H1 (cell line): ENCODE measurements at regions not wholly inside any gene's neighbourhood (a gene's known extent, or its start where the extent isn't known, plus 50 kb on each side); places are given as distances from the start of the nearest gene placed in this dataset.

ENCODE experiments used
- CTCF ChIA-PET: fragments of 300-600 bp; sonication (Branson Sonifier 250); formaldehyde crosslinking; loops from one replicate; lab custom pipeline; 2021; ENCODE audit not compliant: partially characterized antibody; lab: Charles Lee
- POLR2A ChIA-PET: fragments of 300-600 bp; sonication (Branson Sonifier 250); formaldehyde crosslinking; loops from one replicate; lab custom pipeline; 2021; ENCODE audit warnings: inconsistent platforms; ENCODE audit not compliant: partially characterized antibody; lab: Charles Lee
- DNase-seq, 2 experiments: peaks; one replicate each; pipeline versions ENCODE4 v3.0.0 to v3.0.0-alpha.2; 2010 to 2022; ENCODE audit warnings: low spot score in 2 of 2, low read depth in 1 of 2, mixed read lengths in 1 of 2
- FAIRE-seq: peaks from 2 replicates; lab custom pipeline; 2011; peaks lifted over from hg19 to GRCh38; lab: Jason Lieb, UNC
- H2AFZ ChIP-seq: 2 replicates; pipeline ENCODE4 v1.8.1; 2012; ENCODE audit warnings: low read length, inconsistent platforms
- H2AK5ac ChIP-seq: 2 replicates; pipeline ENCODE4 v1.6.1; 2013; ENCODE audit warnings: low read depth, low read length
- H2BK120ac ChIP-seq: replicated peaks from 2 replicates; pipeline ENCODE3; 2013; ENCODE audit warnings: low read depth, low read length, inconsistent platforms
- H2BK12ac ChIP-seq: 2 replicates; pipeline ENCODE4 v1.6.1; 2013; ENCODE audit warnings: low read depth, low read length
- H2BK15ac ChIP-seq: 2 replicates; pipeline ENCODE4 v1.6.1; 2013; ENCODE audit warnings: low read length
- H2BK20ac ChIP-seq: 2 replicates; pipeline ENCODE4 v1.6.1; 2013; ENCODE audit warnings: low read length
- H2BK5ac ChIP-seq: 2 replicates; pipeline ENCODE4 v1.6.1; 2013; ENCODE audit warnings: low read depth, low read length
- H3K14ac ChIP-seq: 2 replicates; pipeline ENCODE4 v1.6.1; 2013; ENCODE audit warnings: inconsistent platforms; ENCODE audit not compliant: insufficient read length
- H3K18ac ChIP-seq: 2 replicates; pipeline ENCODE4 v1.6.1; 2013; ENCODE audit warnings: low read length; ENCODE audit errors: extremely low read depth
- H3K23ac ChIP-seq: 2 replicates; pipeline ENCODE4 v1.6.1; 2013; ENCODE audit warnings: inconsistent platforms; ENCODE audit not compliant: insufficient read length
- H3K23me2 ChIP-seq: 2 replicates; pipeline ENCODE4 v1.6.1; 2013; ENCODE audit warnings: low read depth, low read length
- H3K27ac ChIP-seq: 2 replicates; pipeline ENCODE4 v1.6.1; 2011; ENCODE audit warnings: low read depth, low read length, inconsistent platforms
- H3K27me3 ChIP-seq, 4 experiments: replicated peaks in 1 of 4; 1 replicate in 1 of 4; 2 replicates in 3 of 4; pipeline versions ENCODE4 v1.6.1 to v1.8.1; 2011 to 2013; ENCODE audit warnings: low read length in 3 of 4, mild to moderate bottlenecking in 3 of 4, inconsistent platforms in 2 of 4, mixed read lengths in 2 of 4, moderate library complexity in 1 of 4; ENCODE audit not compliant: control insufficient read depth in 3 of 4, insufficient read depth in 3 of 4; ENCODE audit errors: extremely low read depth in 1 of 4
- H3K36me3 ChIP-seq, 4 experiments: 2 replicates each; pipeline versions ENCODE4 v1.6.1 to v1.8.1; 2011 to 2013; ENCODE audit warnings: mild to moderate bottlenecking in 4 of 4, low read length in 3 of 4, moderate library complexity in 2 of 4, control low read depth in 1 of 4, inconsistent platforms in 1 of 4; ENCODE audit not compliant: insufficient read depth in 4 of 4, control insufficient read depth in 2 of 4
- H3K4ac ChIP-seq: replicated peaks from 2 replicates; pipeline ENCODE3; 2013; ENCODE audit warnings: low read length, low read depth, mixed read lengths, inconsistent platforms; ENCODE audit not compliant: insufficient read length
- H3K4me1 ChIP-seq, 4 experiments: replicated peaks in 1 of 4; 1 replicate in 1 of 4; 2 replicates in 3 of 4; pipeline versions ENCODE4 v1.6.1 to v1.8.1; 2011 to 2013; ENCODE audit warnings: low read length in 3 of 4, inconsistent platforms in 2 of 4, mixed read lengths in 1 of 4; ENCODE audit not compliant: insufficient read depth in 4 of 4, control insufficient read depth in 3 of 4
- H3K4me2 ChIP-seq, 2 experiments: 2 replicates each; pipeline versions ENCODE4 v1.6.1 to v1.8.1; 2011 to 2013; ENCODE audit warnings: low read depth in 2 of 2, low read length in 2 of 2, control low read depth in 1 of 2, inconsistent platforms in 1 of 2, mild to moderate bottlenecking in 1 of 2; ENCODE audit not compliant: insufficient read depth in 1 of 2
- H3K4me3 ChIP-seq, 4 experiments: fragments of 200-600, 300-600 bp in 1 of 4; sonication (generic), shearing (Covaris generic), sonication (Bioruptor Twin) in 1 of 4; 2 replicates each; pipeline versions ENCODE4 v1.5.1 to v1.8.1; 2011 to 2016; ENCODE audit warnings: low read length in 4 of 4, low read depth in 3 of 4, control low read depth in 2 of 4, inconsistent platforms in 2 of 4, mild to moderate bottlenecking in 2 of 4, mixed read lengths in 1 of 4, moderate library complexity in 1 of 4; ENCODE audit not compliant: insufficient read depth in 2 of 4; ENCODE audit errors: extremely low read depth in 1 of 4
- H3K56ac ChIP-seq: replicated peaks from 2 replicates; pipeline ENCODE3; 2013; ENCODE audit warnings: low read depth, mild to moderate bottlenecking, mixed read lengths, low read length, inconsistent platforms; ENCODE audit not compliant: insufficient read length
- H3K79me1 ChIP-seq: 2 replicates; pipeline ENCODE4 v1.6.1; 2013; ENCODE audit warnings: low read depth, low read length, control low read depth
- H3K79me2 ChIP-seq, 2 experiments: 2 replicates each; pipeline versions ENCODE4 v1.6.1 to v1.8.1; 2012 to 2013; ENCODE audit warnings: low read length in 2 of 2, mild to moderate bottlenecking in 2 of 2, inconsistent platforms in 1 of 2; ENCODE audit not compliant: insufficient read depth in 2 of 2, control insufficient read depth in 1 of 2
- H3K9ac ChIP-seq, 4 experiments: replicated peaks in 1 of 4; 1 replicate in 1 of 4; 2 replicates in 3 of 4; pipeline versions ENCODE4 v1.6.1 to v1.8.1; 2011 to 2013; ENCODE audit warnings: low read depth in 3 of 4, low read length in 3 of 4, control low read depth in 2 of 4, mild to moderate bottlenecking in 2 of 4, moderate library complexity in 2 of 4, inconsistent platforms in 1 of 4; ENCODE audit errors: extremely low read depth in 1 of 4
- H3K9me3 ChIP-seq, 2 experiments: 2 replicates each; pipeline versions ENCODE4 v1.6.1 to v1.8.1; 2012 to 2013; ENCODE audit warnings: mild to moderate bottlenecking in 2 of 2, moderate library complexity in 2 of 2, control low read depth in 1 of 2, inconsistent platforms in 1 of 2, low read depth in 1 of 2, low read length in 1 of 2, mixed read lengths in 1 of 2; ENCODE audit not compliant: insufficient read depth in 2 of 2
- H4K20me1 ChIP-seq, 2 experiments: replicated peaks in 1 of 2; 2 replicates each; pipeline versions ENCODE3 to v1.8.1; 2011 to 2013; ENCODE audit warnings: inconsistent platforms in 2 of 2, low read length in 2 of 2, mild to moderate bottlenecking in 1 of 2; ENCODE audit not compliant: insufficient read depth in 2 of 2, control insufficient read depth in 1 of 2
- H4K5ac ChIP-seq: 2 replicates; pipeline ENCODE4 v1.6.1; 2013; ENCODE audit warnings: low read length, low read depth, mixed read lengths, inconsistent platforms; ENCODE audit not compliant: insufficient read length
- H4K8ac ChIP-seq: 2 replicates; pipeline ENCODE4 v1.8.0; 2013; ENCODE audit warnings: mild to moderate bottlenecking, moderate library complexity, low read length, inconsistent platforms; ENCODE audit not compliant: insufficient read depth; ENCODE audit errors: extremely low read depth
- H4K91ac ChIP-seq: replicated peaks from 2 replicates; pipeline ENCODE3; 2013; ENCODE audit warnings: low read length, mixed read lengths, inconsistent platforms; ENCODE audit not compliant: insufficient read length
- BACH1 ChIP-seq: IDR thresholded peaks from 2 replicates; pipeline ENCODE4 v1.6.1; 2012; ENCODE audit warnings: low read length, improper control_type of control experiment
- CBX8 ChIP-seq: fragments of 300-800, 300-1000 bp; sonication (generic); IDR thresholded peaks from 2 replicates; pipeline ENCODE4 v1.7.1; 2016; ENCODE audit warnings: low read depth, low read length, borderline replicate concordance
- EP300 ChIP-seq, 2 experiments: IDR thresholded peaks; 1 replicate in 1 of 2; 2 replicates in 1 of 2; pipeline ENCODE4 v1.6.1; 2011 to 2012; ENCODE audit warnings: low read depth in 2 of 2, low read length in 2 of 2, mild to moderate bottlenecking in 2 of 2, borderline replicate concordance in 1 of 2, inconsistent platforms in 1 of 2, moderate library complexity in 1 of 2
- FOSL1 ChIP-seq: IDR thresholded peaks from 2 replicates; pipeline ENCODE4 v1.6.1; 2011; ENCODE audit warnings: mild to moderate bottlenecking, low read depth, low read length, moderate library complexity; ENCODE audit not compliant: insufficient read depth
- GABPA ChIP-seq: IDR thresholded peaks from 2 replicates; pipeline ENCODE4 v1.6.1; 2011; ENCODE audit warnings: mild to moderate bottlenecking, low read length, moderate library complexity, borderline replicate concordance; ENCODE audit not compliant: insufficient read depth
- HDAC2 ChIP-seq, 2 experiments: fragments of 300-600 bp in 1 of 2; sonication (generic) in 1 of 2; IDR thresholded peaks; 2 replicates each; pipeline ENCODE4 v1.6.1; 2011 to 2012; ENCODE audit warnings: low read depth in 2 of 2, low read length in 2 of 2, mild to moderate bottlenecking in 2 of 2, moderate library complexity in 2 of 2, borderline replicate concordance in 1 of 2, inconsistent platforms in 1 of 2
- HDAC6 ChIP-seq: IDR thresholded peaks from one replicate; pipeline ENCODE4 v1.7.1; 2012; ENCODE audit warnings: low read depth, mild to moderate bottlenecking, inconsistent platforms, low read length, moderate library complexity
- KDM1A ChIP-seq: fragments of 200-600, 300-600 bp; sonication (generic); IDR thresholded peaks from 2 replicates; pipeline ENCODE4 v1.7.1; 2016; ENCODE audit warnings: mild to moderate bottlenecking, low read length, borderline replicate concordance
- RAD21 ChIP-seq, 2 experiments: IDR thresholded peaks in 1 of 2; conservative IDR thresholded peaks in 1 of 2; 2 replicates each; pipeline ENCODE4 v1.6.1; 2011; ENCODE audit warnings: low read depth in 2 of 2, low read length in 2 of 2, improper control_type of control experiment in 1 of 2, inconsistent platforms in 1 of 2, mild to moderate bottlenecking in 1 of 2, moderate library complexity in 1 of 2
- SUZ12 ChIP-seq: fragments of 200-600 bp; sonication (generic); IDR thresholded peaks from 2 replicates; pipeline ENCODE4 v1.6.1; 2012; ENCODE audit warnings: mild to moderate bottlenecking, inconsistent platforms, low read length, moderate library complexity, mixed read lengths
- TEAD4 ChIP-seq: IDR thresholded peaks from 2 replicates; pipeline ENCODE4 v1.6.1; 2012; ENCODE audit warnings: low read depth, low read length, inconsistent platforms, mixed read lengths
- WGBS, 2 experiments: shearing (Covaris generic) in 1 of 2; methylation state at CpG; one replicate each; pipeline versions ENCODE4 v1.1.6 to v1.1.7; 2013 to 2015; ENCODE audit warnings: low lambda C conversion rate in 2 of 2, mixed read lengths in 2 of 2, inconsistent platforms in 1 of 2, low coverage in 1 of 2, missing lambda C conversion rate in 1 of 2; ENCODE audit not compliant: insufficient replicate concordance in 2 of 2, insufficient coverage in 1 of 2, insufficient read length in 1 of 2; ENCODE audit errors: extremely low coverage in 1 of 2, missing lambda C conversion rate in 1 of 2; 5-methylcytosine and 5-hydroxymethylcytosine counted together

GRCh38 chr11:110972106-110972505 is 259.9 kb upstream of the ARHGAP20 start:
- Histone ChIP-seq H3K18ac (no peak overlapping the region), H3K4me1 (no peaks in the 10 kb centered on the region), H3K9ac (no peak overlapping the region), H4K91ac (no peak overlapping the region), H4K8ac (no peak overlapping the region), H2BK120ac (no peak overlapping the region), H3K27ac (no peak overlapping the region), H3K14ac (no peak overlapping the region), H4K20me1 (no peaks in the 10 kb centered on the region), H3K9me3 (no peaks in the 10 kb centered on the region), H3K79me1 (no peaks in the 10 kb centered on the region), H3K36me3 (no peaks in the 10 kb centered on the region), H2AK5ac (no peak overlapping the region), H2BK5ac (no peak overlapping the region), H3K79me2 (no peaks in the 10 kb centered on the region), H2BK20ac (no peak overlapping the region), H3K23me2 (no peaks in the 10 kb centered on the region), H3K27me3 (no peaks in the 10 kb centered on the region), H2BK12ac (no peak overlapping the region), H3K4me2 (no peak overlapping the region), H3K56ac (no peak overlapping the region), H4K5ac (no peak overlapping the region), H2BK15ac (no peak overlapping the region), H3K23ac (no peak overlapping the region), H3K4ac (no peak overlapping the region), H2AFZ (no peak overlapping the region), H3K4me3 (no peak overlapping the region)
- DNase-seq (no peak), FAIRE-seq (no peak)
- POLR2A ChIA-PET: no interaction called here
- CTCF ChIA-PET: no interaction called here
- 80% methylated on average over 1 of the region's 1 CpG; no CpG with 5 or more reads in 1 of the 2 experiments for WGBS, 2 experiments
- TF ChIP-seq HDAC6 (no peak), RAD21 (IDR thresholded peaks at IDR 0.05 in 1 of 2, conservative IDR thresholded peaks at IDR 0.05 in 1 of 2; ENCODE audit: low read depth in 2 of 2, low read length in 2 of 2) (no peak), TEAD4 (no peak), GABPA (no peak), FOSL1 (no peak), BACH1 (no peak), CBX8 (no peak), HDAC2 (IDR thresholded peaks at IDR 0.05; ENCODE audit: borderline replicate concordance in 1 of 2, low read depth in 2 of 2, low read length in 2 of 2) (no peak), EP300 (IDR thresholded peaks at IDR 0.05; ENCODE audit: borderline replicate concordance in 1 of 2, low read depth in 2 of 2, low read length in 2 of 2) (no peak), KDM1A (no peak), SUZ12 (no peak)
